HUES48 (cell line): ENCODE measurements at regions not wholly inside any gene's neighbourhood (a gene's known extent, or its start where the extent isn't known, plus 50 kb on each side); places are given as distances from the start of the nearest gene placed in this dataset.

Experiments used
- H3K27ac ChIP-seq: one replicate; pipeline ENCODE4 v1.7.0; 2013; ENCODE audit warnings: low read depth, low read length, inconsistent platforms
- H3K27me3 ChIP-seq: 2 replicates; pipeline ENCODE4 v1.6.1; 2013; ENCODE audit warnings: mild to moderate bottlenecking, low read length; ENCODE audit not compliant: control insufficient read depth, insufficient read depth
- H3K36me3 ChIP-seq: 2 replicates; pipeline ENCODE4 v1.6.1; 2013; ENCODE audit warnings: low read length; ENCODE audit not compliant: control insufficient read depth, insufficient read depth
- H3K4me1 ChIP-seq: 2 replicates; pipeline ENCODE4 v1.6.1; 2013; ENCODE audit warnings: mild to moderate bottlenecking, low read length; ENCODE audit not compliant: control insufficient read depth, insufficient read depth
- H3K4me3 ChIP-seq: 2 replicates; pipeline ENCODE4 v1.5.1; 2013; ENCODE audit warnings: mild to moderate bottlenecking, low read depth, low read length
- H3K9ac ChIP-seq: 2 replicates; pipeline ENCODE4 v1.6.1; 2013; ENCODE audit warnings: mild to moderate bottlenecking, low read depth, low read length, moderate library complexity
- H3K9me3 ChIP-seq: 2 replicates; pipeline ENCODE4 v1.6.1; 2013; ENCODE audit warnings: low read length; ENCODE audit not compliant: control insufficient read depth, insufficient read depth

- no peak overlapping the region for H3K9ac ChIP-seq
- no peak overlapping the region for H3K4me3 ChIP-seq
- no peaks in the 10 kb centered on the region for H3K36me3 ChIP-seq
- H3K27ac ChIP-seq = no peak overlapping the region
- no peaks in the 10 kb centered on the region for H3K9me3 ChIP-seq
- H3K27me3 ChIP-seq = no peaks in the 10 kb centered on the region
- no peaks in the 10 kb centered on the region for H3K4me1 ChIP-seq
Observed at GRCh38 chr13:89678466-89679121, 1668.9 kb upstream of the MIR17HG start.

- no peak overlapping the region for H3K4me3 ChIP-seq
- H3K36me3 ChIP-seq = no peaks in the 10 kb centered on the region
- H3K9ac ChIP-seq = no peak overlapping the region
Observed at GRCh38 chr13:89684896-89685295, 1662.6 kb upstream of the MIR17HG start.

DNA sequence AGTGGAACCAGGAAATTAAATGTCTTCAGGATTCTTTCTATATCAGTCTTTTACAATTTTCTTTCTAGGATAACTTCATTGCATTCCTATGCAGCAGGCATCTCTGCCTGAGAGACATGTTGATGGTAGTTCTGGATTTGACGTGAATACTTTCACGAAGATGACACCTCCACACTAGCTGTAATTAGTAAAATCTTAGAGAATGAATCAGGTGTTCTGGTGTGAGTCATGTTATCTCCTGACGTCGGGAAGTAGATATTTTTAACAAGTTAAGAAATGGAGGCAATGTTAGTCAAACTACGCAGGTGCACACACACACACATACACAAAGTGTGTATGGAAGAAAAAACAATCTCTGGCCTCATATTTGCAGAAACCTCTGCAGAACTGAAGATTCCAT is 1661.3 kb upstream of the MIR17HG start:
- Histone ChIP-seq H3K9ac (no peak overlapping the region), H3K4me1 (no peaks in the 10 kb centered on the region), H3K4me3 (no peak overlapping the region), H3K9me3 (no peaks in the 10 kb centered on the region), H3K36me3 (no peaks in the 10 kb centered on the region), H3K27me3 (no peaks in the 10 kb centered on the region), H3K27ac (no peak overlapping the region)

More at GRCh38 chr13:89684896-89685295, 1662.6 kb upstream of the MIR17HG start:
- Histone ChIP-seq H3K4me1 (no peaks in the 10 kb centered on the region), H3K27ac (no peak overlapping the region), H3K27me3 (no peaks in the 10 kb centered on the region), H3K9me3 (no peaks in the 10 kb centered on the region)

GRCh38 chr13:89687066-89687465 is 1660.4 kb upstream of the MIR17HG start:
- Histone ChIP-seq H3K4me1 (no peaks in the 10 kb centered on the region), H3K4me3 (no peak overlapping the region), H3K9ac (no peak overlapping the region), H3K36me3 (no peaks in the 10 kb centered on the region), H3K27ac (no peak overlapping the region), H3K27me3 (no peaks in the 10 kb centered on the region), H3K9me3 (no peaks in the 10 kb centered on the region)

- H3K27ac ChIP-seq = no peak overlapping the region
- H3K4me1 ChIP-seq = no peaks in the 10 kb centered on the region
- no peaks in the 10 kb centered on the region for H3K9me3 ChIP-seq
- no peak overlapping the region for H3K9ac ChIP-seq
- no peaks in the 10 kb centered on the region for H3K36me3 ChIP-seq
- no peaks in the 10 kb centered on the region for H3K27me3 ChIP-seq
- H3K4me3 ChIP-seq = no peak overlapping the region
Observed at GRCh38 chr13:89688918-89689317, 1658.6 kb upstream of the MIR17HG start.

DNA sequence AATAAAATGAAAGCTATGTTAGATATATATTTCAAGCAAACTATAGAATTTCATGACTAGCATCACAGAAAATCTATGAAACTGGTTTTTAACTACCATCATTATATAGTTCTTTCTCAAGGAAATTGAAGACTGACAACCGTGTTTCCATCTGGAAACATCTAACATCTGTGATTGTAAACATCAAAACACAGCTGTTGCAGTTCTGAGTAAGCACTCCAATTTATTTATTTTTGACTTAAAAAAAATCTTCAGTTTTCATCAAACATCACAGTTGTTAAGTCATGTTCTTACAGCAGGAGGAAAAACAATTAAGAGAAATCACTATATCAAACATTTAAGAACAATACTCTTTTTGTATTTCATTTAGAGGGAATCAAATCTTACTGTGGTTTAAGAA is 1653.0 kb upstream of the MIR17HG start:
- Histone ChIP-seq H3K9ac (no peak overlapping the region), H3K36me3 (no peaks in the 10 kb centered on the region), H3K9me3 (no peaks in the 10 kb centered on the region), H3K27ac (no peak overlapping the region), H3K4me1 (no peaks in the 10 kb centered on the region), H3K4me3 (no peak overlapping the region), H3K27me3 (no peaks in the 10 kb centered on the region)

- no peaks in the 10 kb centered on the region for H3K9me3 ChIP-seq
Observed at GRCh38 chr13:89695343-89696257, 1651.9 kb upstream of the MIR17HG start.

DNA sequence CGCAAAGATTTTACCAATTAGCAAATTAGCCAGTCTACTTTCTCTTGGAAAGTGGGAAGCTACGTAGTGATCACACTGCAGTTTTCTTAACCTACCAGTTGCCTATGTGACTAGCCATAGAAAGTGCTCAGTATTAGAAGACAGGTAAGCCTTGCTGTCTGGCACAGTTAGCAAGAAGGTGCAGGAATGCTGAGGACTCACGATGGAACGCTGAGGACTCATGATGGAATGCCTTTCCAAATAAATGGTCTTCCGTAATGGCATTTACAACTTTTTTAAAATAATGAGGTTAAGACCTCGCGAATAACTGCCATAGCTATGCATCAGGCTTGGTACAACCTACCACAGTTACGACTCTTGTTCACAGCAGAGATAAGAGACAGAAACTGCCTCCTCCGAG is 1645.6 kb upstream of the MIR17HG start:
- Histone ChIP-seq H3K4me1 (no peaks in the 10 kb centered on the region), H3K36me3 (no peaks in the 10 kb centered on the region), H3K27ac (no peak overlapping the region), H3K4me3 (no peak overlapping the region), H3K9ac (no peak overlapping the region), H3K27me3 (no peaks in the 10 kb centered on the region), H3K9me3 (no peaks in the 10 kb centered on the region)

More at GRCh38 chr13:89695343-89696257, 1651.9 kb upstream of the MIR17HG start:
- no peak overlapping the region for H3K27ac ChIP-seq
- H3K9ac ChIP-seq = no peak overlapping the region
- H3K36me3 ChIP-seq = no peaks in the 10 kb centered on the region
- no peaks in the 10 kb centered on the region for H3K27me3 ChIP-seq
- no peak overlapping the region for H3K4me3 ChIP-seq
- no peaks in the 10 kb centered on the region for H3K4me1 ChIP-seq

GRCh38 chr13:89704040-89704439 is 1643.4 kb upstream of the MIR17HG start:
- Histone ChIP-seq H3K27me3 (no peaks in the 10 kb centered on the region), H3K4me3 (no peak overlapping the region), H3K9ac (no peak overlapping the region)

DNA sequence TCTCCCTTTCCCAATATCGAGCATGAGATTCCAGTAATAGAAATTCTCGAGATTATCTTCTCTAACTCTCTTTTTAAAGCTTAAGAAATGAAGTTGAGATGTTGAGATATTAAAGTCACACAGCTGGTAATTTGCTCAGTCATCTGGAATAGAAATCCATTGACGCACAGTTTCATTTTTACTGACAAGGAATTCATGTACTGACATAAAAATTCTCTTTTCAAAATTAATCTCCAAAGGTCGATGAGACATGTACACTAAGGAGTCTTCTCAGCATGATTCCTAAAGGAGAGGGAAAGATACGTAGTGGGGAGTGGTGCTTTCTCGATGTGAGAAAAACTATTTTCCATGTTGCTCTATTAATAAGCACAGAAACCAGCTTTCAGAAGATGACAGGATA is 1639.5 kb upstream of the MIR17HG start:
- Histone ChIP-seq H3K36me3 (no peaks in the 10 kb centered on the region), H3K9me3 (no peaks in the 10 kb centered on the region), H3K9ac (no peak overlapping the region), H3K27me3 (no peaks in the 10 kb centered on the region), H3K4me3 (no peak overlapping the region), H3K27ac (no peak overlapping the region), H3K4me1 (no peaks in the 10 kb centered on the region)

More at GRCh38 chr13:89704040-89704439, 1643.4 kb upstream of the MIR17HG start:
- H3K4me1 ChIP-seq = no peaks in the 10 kb centered on the region
- H3K36me3 ChIP-seq = no peaks in the 10 kb centered on the region
- no peak overlapping the region for H3K27ac ChIP-seq
- H3K9me3 ChIP-seq = no peaks in the 10 kb centered on the region

- Histone ChIP-seq H3K9me3 (no peaks in the 10 kb centered on the region), H3K27me3 (no peaks in the 10 kb centered on the region), H3K27ac (no peak overlapping the region), H3K4me1 (no peaks in the 10 kb centered on the region), H3K36me3 (no peaks in the 10 kb centered on the region), H3K4me3 (no peak overlapping the region), H3K9ac (no peak overlapping the region)
Observed at GRCh38 chr13:89721216-89721615, 1626.3 kb upstream of the MIR17HG start.
